Activated B cell treated with CpG ODN at 0.5 μM for 24 hours (primary cell): ENCODE measurements at regions not wholly inside any gene's neighbourhood (a gene's known extent, or its start where the extent isn't known, plus 50 kb on each side); places are given as distances from the start of the nearest gene placed in this dataset.

Experiments used
- ATAC-seq: fragments of 200-7000 bp; cut with Tn5 transposase; one replicate; pipeline ENCODE4 v1.10.0; 2021; ENCODE audit warnings: low read depth, mild to moderate bottlenecking, moderate library complexity
- CTCF ChIA-PET: fragments of 350-600 bp; sonication (Branson Sonifier 250); formaldehyde crosslinking; loops from one replicate; lab custom pipeline; 2021; ENCODE audit warnings: antibody characterized with exemption; lab: Charles Lee
- POLR2A ChIA-PET: fragments of 350-600 bp; sonication (Branson Sonifier 250); formaldehyde crosslinking; loops from one replicate; lab custom pipeline; 2021; ENCODE audit warnings: antibody characterized with exemption; lab: Charles Lee
- DNase-seq: peaks from one replicate; pipeline ENCODE4 v3.0.0; 2022
- H3K27ac Mint-ChIP-seq: one replicate; pipeline ENCODE4 v1.8.0; 2020; ENCODE audit warnings: mixed read lengths
- H3K27me3 Mint-ChIP-seq: one replicate; pipeline ENCODE4 v1.8.0; 2021; ENCODE audit warnings: mixed read lengths
- H3K36me3 Mint-ChIP-seq: one replicate; pipeline ENCODE4 v1.8.0; 2021; ENCODE audit warnings: low read depth, mixed read lengths
- H3K4me1 Mint-ChIP-seq: one replicate; pipeline ENCODE4 v1.8.0; 2021; ENCODE audit warnings: mixed read lengths
- H3K4me3 Mint-ChIP-seq: one replicate; pipeline ENCODE4 v1.8.0; 2020; ENCODE audit warnings: mild to moderate bottlenecking, mixed read lengths
- H3K9me3 Mint-ChIP-seq: one replicate; pipeline ENCODE4 v1.8.0; 2020; ENCODE audit warnings: mixed read lengths
- CTCF ChIP-seq: fragments of 200-600 bp; IDR thresholded peaks from one replicate; pipeline ENCODE4 v1.8.0; 2022; ENCODE audit warnings: antibody characterized with exemption, mild to moderate bottlenecking
- intact Hi-C: fragments of 100-400 bp; cut with micrococcal nuclease; formaldehyde crosslinking; loops from one replicate; pipeline ENCODE4 v1.15.1; 2024

DNA sequence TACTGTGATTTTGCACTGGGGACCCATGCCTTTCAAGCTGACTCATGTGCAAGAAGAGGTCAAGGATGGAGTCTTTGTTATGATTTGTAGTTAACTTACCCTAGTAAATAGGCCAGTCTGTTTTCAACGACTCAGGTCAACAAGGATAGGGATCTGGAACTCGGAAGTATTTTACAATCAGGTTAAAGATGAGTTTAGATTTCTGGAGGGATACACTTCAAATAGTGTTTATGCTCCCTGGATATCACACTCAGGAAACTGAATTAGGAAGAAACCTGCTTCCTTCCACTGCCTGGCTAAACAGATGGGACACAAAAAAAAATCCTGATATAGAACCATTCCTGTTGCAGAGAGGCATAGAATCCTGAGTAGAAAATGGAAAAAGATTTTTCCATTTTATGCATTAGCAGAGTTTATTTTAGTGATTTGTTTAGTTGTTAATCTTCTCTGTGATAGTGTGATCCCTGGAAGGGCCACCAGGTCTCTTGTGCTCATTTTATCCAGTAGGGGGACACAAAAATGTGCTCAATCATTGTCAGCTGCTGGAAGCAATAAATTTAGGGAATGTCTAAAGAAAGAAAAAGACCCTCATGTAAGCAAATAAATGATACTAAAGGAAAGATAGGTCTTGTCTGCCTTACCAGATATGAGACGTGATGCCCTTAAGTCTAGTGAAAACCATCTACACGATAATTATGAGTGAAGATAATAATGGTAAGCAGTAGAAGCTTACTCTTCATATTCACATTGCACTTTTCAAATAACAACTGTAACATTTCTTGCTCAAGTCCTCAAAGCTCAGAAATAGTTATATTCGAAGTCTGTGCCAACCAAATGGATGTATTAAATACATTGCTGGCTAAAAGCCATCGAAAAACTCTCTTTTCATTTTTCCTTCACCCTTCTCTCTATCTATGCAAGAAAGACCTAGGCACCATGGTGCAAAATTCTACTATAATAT, 452.1 kb upstream of the KCNMB2 start:
- Mint-ChIP-seq H3K27ac (no peak overlapping the region), H3K4me3 (no peak overlapping the region), H3K4me1 (no peaks in the 10 kb centered on the region), H3K36me3 (no peaks in the 10 kb centered on the region), H3K9me3 (no peaks in the 10 kb centered on the region), H3K27me3 (peaks cover 20% of the 10 kb centered on the region)
- DNase-seq = no peak
- ATAC-seq = no peak
- intact Hi-C loops = no loop called here
- TF ChIP-seq CTCF = no peak
- POLR2A ChIA-PET = no interaction called here
- CTCF ChIA-PET = interaction anchor here (1.5 kb wide), 1 partner anchor 16 kb away, joined by 3 read pairs; no protein-coding TSS in a partner anchor

GRCh38 chr3:178084938-178085816, 451.1 kb upstream of the KCNMB2 start:
- no peak overlapping the region for H3K27ac Mint-ChIP-seq
- no peak overlapping the region for H3K4me3 Mint-ChIP-seq
- ChIA-PET CTCF (interaction anchor here (1.5 kb wide), 1 partner anchor 17 kb away, joined by 3 read pairs; no protein-coding TSS in a partner anchor), POLR2A (no interaction called here)
- no peaks in the 10 kb centered on the region for H3K9me3 Mint-ChIP-seq
- peaks cover 20% of the 10 kb centered on the region for H3K27me3 Mint-ChIP-seq
- no peak for TF ChIP-seq CTCF
- intact Hi-C loops = no loop called here
- DNase-seq = no peak
- H3K36me3 Mint-ChIP-seq = no peaks in the 10 kb centered on the region
- H3K4me1 Mint-ChIP-seq = no peaks in the 10 kb centered on the region
- no peak for ATAC-seq

- DNase-seq = no peak
- CTCF ChIA-PET = interaction anchor here (1.5 kb wide), 1 partner anchor 17 kb away, joined by 3 read pairs; no protein-coding TSS in a partner anchor
- POLR2A ChIA-PET = no interaction called here
- Mint-ChIP-seq H3K4me1 (no peaks in the 10 kb centered on the region), H3K9me3 (no peaks in the 10 kb centered on the region), H3K27ac (no peak overlapping the region), H3K36me3 (no peaks in the 10 kb centered on the region), H3K27me3 (peaks cover 20% of the 10 kb centered on the region), H3K4me3 (no peak overlapping the region)
- TF ChIP-seq CTCF = no peak
- ATAC-seq = no peak
- intact Hi-C loops = no loop called here
Measured at GRCh38 chr3:178085817-178086123, 450.5 kb upstream of the KCNMB2 start.

DNA sequence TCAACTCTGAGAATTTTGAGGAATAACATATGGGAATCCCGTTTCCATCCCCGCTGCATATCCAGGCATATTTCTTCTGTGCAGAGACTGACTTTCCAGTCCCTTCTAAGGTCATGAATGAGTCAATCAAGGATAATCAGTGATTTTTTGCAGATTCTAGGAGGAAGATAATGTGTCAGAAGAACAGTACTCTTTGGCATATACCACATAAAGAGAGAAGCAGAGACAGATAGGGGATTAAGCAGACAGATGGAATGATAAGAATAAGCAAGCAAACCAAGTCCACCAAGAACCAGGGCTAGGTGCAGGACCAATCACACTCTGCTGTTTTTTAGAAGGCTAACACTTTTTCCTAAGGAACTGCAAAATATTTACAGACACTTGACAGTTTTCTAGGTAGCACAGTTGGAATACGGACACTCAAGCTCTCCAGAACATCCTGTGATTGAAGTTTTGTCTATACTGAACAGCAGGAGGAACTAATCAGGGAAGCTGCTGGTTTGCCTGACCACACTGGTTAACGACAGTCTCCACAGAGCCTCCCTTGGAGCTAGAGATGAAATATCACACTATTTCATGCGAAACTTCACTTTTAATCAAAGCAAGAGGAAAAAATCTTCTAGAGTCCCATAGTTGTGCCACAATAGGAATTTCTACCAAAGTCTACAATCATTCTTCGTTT, 450.0 kb upstream of the KCNMB2 start:
- intact Hi-C loops = no loop called here

More for the DNA sequence above, 450.0 kb upstream of the KCNMB2 start:
- H3K27me3 Mint-ChIP-seq = peaks cover 20% of the 10 kb centered on the region
- CTCF ChIA-PET = interaction anchor here (1.5 kb wide), 1 partner anchor 18 kb away, joined by 3 read pairs; no protein-coding TSS in a partner anchor
- DNase-seq (no peak), ATAC-seq (no peak)
- H3K4me3 Mint-ChIP-seq = no peak overlapping the region
- no peaks in the 10 kb centered on the region for H3K36me3 Mint-ChIP-seq
- no peak for TF ChIP-seq CTCF
- H3K9me3 Mint-ChIP-seq = no peaks in the 10 kb centered on the region
- H3K27ac Mint-ChIP-seq = no peak overlapping the region
- POLR2A ChIA-PET = no interaction called here
- no peaks in the 10 kb centered on the region for H3K4me1 Mint-ChIP-seq
